Neural progenitor cell (in vitro differentiated cells): ENCODE measurements at regions not wholly inside any gene's neighbourhood (a gene's known extent, or its start where the extent isn't known, plus 50 kb on each side); places are given as distances from the start of the nearest gene placed in this dataset.

Experiments used
- EZH2 ChIP-seq: fragments of 200-600 bp; sonication (generic); IDR thresholded peaks from 2 replicates; pipeline ENCODE4 v1.6.1; 2017; ENCODE audit warnings: antibody characterized with exemption, mild to moderate bottlenecking, moderate library complexity
- EZH2phosphoT487 ChIP-seq: fragments of 200-600 bp; sonication (generic); IDR thresholded peaks from 2 replicates; pipeline ENCODE4 v1.6.1; 2017; ENCODE audit warnings: antibody characterized with exemption
- TF ChIP-seq, protein P1 (sequence below): fragments of 200-600 bp; sonication (generic); IDR thresholded peaks from 2 replicates; pipeline ENCODE4 v1.5.1; 2017; ENCODE audit warnings: antibody characterized with exemption, mild to moderate bottlenecking

GRCh38 chr6:2388554-2389324 lies 143.3 kb upstream of the GMDS start:
- TF ChIP-seq, protein P1, sequence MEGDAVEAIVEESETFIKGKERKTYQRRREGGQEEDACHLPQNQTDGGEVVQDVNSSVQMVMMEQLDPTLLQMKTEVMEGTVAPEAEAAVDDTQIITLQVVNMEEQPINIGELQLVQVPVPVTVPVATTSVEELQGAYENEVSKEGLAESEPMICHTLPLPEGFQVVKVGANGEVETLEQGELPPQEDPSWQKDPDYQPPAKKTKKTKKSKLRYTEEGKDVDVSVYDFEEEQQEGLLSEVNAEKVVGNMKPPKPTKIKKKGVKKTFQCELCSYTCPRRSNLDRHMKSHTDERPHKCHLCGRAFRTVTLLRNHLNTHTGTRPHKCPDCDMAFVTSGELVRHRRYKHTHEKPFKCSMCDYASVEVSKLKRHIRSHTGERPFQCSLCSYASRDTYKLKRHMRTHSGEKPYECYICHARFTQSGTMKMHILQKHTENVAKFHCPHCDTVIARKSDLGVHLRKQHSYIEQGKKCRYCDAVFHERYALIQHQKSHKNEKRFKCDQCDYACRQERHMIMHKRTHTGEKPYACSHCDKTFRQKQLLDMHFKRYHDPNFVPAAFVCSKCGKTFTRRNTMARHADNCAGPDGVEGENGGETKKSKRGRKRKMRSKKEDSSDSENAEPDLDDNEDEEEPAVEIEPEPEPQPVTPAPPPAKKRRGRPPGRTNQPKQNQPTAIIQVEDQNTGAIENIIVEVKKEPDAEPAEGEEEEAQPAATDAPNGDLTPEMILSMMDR = no peak
- no peak for TF ChIP-seq EZH2
- TF ChIP-seq EZH2phosphoT487 = no peak
